Testis (tissue), 2 donors: ENCODE measurements at regions not wholly inside any gene's neighbourhood (a gene's known extent, or its start where the extent isn't known, plus 50 kb on each side); places are given as distances from the start of the nearest gene placed in this dataset.

Experiments used
- DNase-seq: peaks from one replicate; pipeline ENCODE4 v3.0.0-alpha.2; 2019
- H3K27ac ChIP-seq, 2 donors: fragments of 200-600 bp; sonication (generic); one replicate each; pipeline ENCODE4 v1.5.1; 2019
- H3K27me3 ChIP-seq: fragments of 200-600 bp; sonication (generic); one replicate; pipeline ENCODE4 v1.5.1; 2019
- H3K36me3 ChIP-seq: fragments of 200-600 bp; sonication (generic); one replicate; pipeline ENCODE4 v1.5.1; 2017; ENCODE audit warnings: low read depth; ENCODE audit errors: missing control alignments
- H3K4me1 ChIP-seq: fragments of 200-600 bp; sonication (generic); one replicate; pipeline ENCODE4 v1.5.1; 2019
- H3K4me3 ChIP-seq, 2 donors: fragments of 200-600 bp; sonication (generic); one replicate each; pipeline ENCODE4 v1.5.1; 2017 to 2019
- H3K9me3 ChIP-seq: fragments of 200-600 bp; sonication (generic); one replicate; pipeline ENCODE4 v1.5.1; 2017
- CTCF ChIP-seq, 3 experiments: fragments of 450-650 bp in 2 of 3; fragments of 200-600 bp in 1 of 3; sonication (generic) in 1 of 3; IDR thresholded peaks; one replicate each; pipeline ENCODE4 v1.5.1; 2016 to 2019; ENCODE audit warnings: antibody characterized with exemption in 3 of 3, mild to moderate bottlenecking in 2 of 3, moderate library complexity in 1 of 3
- POLR2A ChIP-seq: fragments of 450-650 bp; IDR thresholded peaks from one replicate; pipeline ENCODE4 v1.6.1; 2017; ENCODE audit warnings: antibody characterized with exemption, mild to moderate bottlenecking, moderate library complexity
- WGBS, 2 donors: methylation state at CpG; one replicate each; pipeline ENCODE4 v1.1.5; 2018; 5-methylcytosine and 5-hydroxymethylcytosine counted together
- intact Hi-C: fragments of 100-400 bp; cut with DNase I; formaldehyde crosslinking; loops from one replicate; pipeline ENCODE4 v1.15.1; 2023; ENCODE audit warnings: low total_unique reads

- H3K4me3 ChIP-seq = no peak overlapping the region
- DNase-seq = no peak
- H3K9me3 ChIP-seq = no peaks in the 10 kb centered on the region
- intact Hi-C loops = no loop called here
- no peaks in the 10 kb centered on the region for H3K36me3 ChIP-seq
- no peak overlapping the region for H3K27ac ChIP-seq
- no peaks in the 10 kb centered on the region for H3K4me1 ChIP-seq
- 90 to 92% methylated on average over 3 of the region's 3 CpGs for WGBS, 2 donors
- H3K27me3 ChIP-seq = no peaks in the 10 kb centered on the region
- no peak for TF ChIP-seq POLR2A
- TF ChIP-seq CTCF (IDR thresholded peaks at IDR 0.05) = no peak
Measured at GRCh38 chr6:122126894-122127293, 272.6 kb upstream of the HSF2 start.

GRCh38 chr6:122128445-122128844 lies 271.0 kb upstream of the HSF2 start:
- no peak overlapping the region for H3K4me3 ChIP-seq
- H3K27me3 ChIP-seq = no peaks in the 10 kb centered on the region
- intact Hi-C loops = no loop called here
- H3K4me1 ChIP-seq = no peaks in the 10 kb centered on the region
- H3K36me3 ChIP-seq = no peaks in the 10 kb centered on the region
- no peak overlapping the region for H3K27ac ChIP-seq
- no peaks in the 10 kb centered on the region for H3K9me3 ChIP-seq
- no peak for DNase-seq
- 70 to 82% methylated on average over 1 of the region's 1 CpG for WGBS, 2 donors
- TF ChIP-seq CTCF (IDR thresholded peaks at IDR 0.05) (no peak), POLR2A (no peak)

- TF ChIP-seq POLR2A (no peak), CTCF (IDR thresholded peaks at IDR 0.05) (no peak)
- DNase-seq = no peak
- H3K27ac ChIP-seq = no peak overlapping the region
- no peak overlapping the region for H3K4me3 ChIP-seq
- intact Hi-C loops = no loop called here
- H3K4me1 ChIP-seq = no peaks in the 10 kb centered on the region
- H3K9me3 ChIP-seq = no peaks in the 10 kb centered on the region
- WGBS, 2 donors = 71 to 81% methylated on average over 1 of the region's 1 CpG
- no peaks in the 10 kb centered on the region for H3K36me3 ChIP-seq
- no peaks in the 10 kb centered on the region for H3K27me3 ChIP-seq
Measured at GRCh38 chr6:122129313-122130025, 270.0 kb upstream of the HSF2 start.

- intact Hi-C loops = no loop called here
- H3K27me3 ChIP-seq = no peaks in the 10 kb centered on the region
- TF ChIP-seq POLR2A (no peak), CTCF (IDR thresholded peaks at IDR 0.05) (no peak)
- no peaks in the 10 kb centered on the region for H3K4me1 ChIP-seq
- H3K4me3 ChIP-seq = no peak overlapping the region
- H3K9me3 ChIP-seq = no peaks in the 10 kb centered on the region
- no peaks in the 10 kb centered on the region for H3K36me3 ChIP-seq
- 71 to 74% methylated on average over 3 of the region's 3 CpGs for WGBS, 2 donors
- DNase-seq = no peak
- no peak overlapping the region for H3K27ac ChIP-seq
Measured at GRCh38 chr6:122130026-122130348, 269.5 kb upstream of the HSF2 start.

- Histone ChIP-seq H3K4me1 (no peaks in the 10 kb centered on the region), H3K27me3 (no peaks in the 10 kb centered on the region), H3K9me3 (no peaks in the 10 kb centered on the region), H3K4me3 (no peak overlapping the region), H3K27ac (no peak overlapping the region), H3K36me3 (no peaks in the 10 kb centered on the region)
- TF ChIP-seq CTCF (IDR thresholded peaks at IDR 0.05) = no peak
- TF ChIP-seq POLR2A = no peak
- intact Hi-C loops = no loop called here
- 92 to 95% methylated on average over 2 of the region's 2 CpGs for WGBS, 2 donors
- DNase-seq = no peak
Measured at GRCh38 chr6:122130518-122130917, 268.9 kb upstream of the HSF2 start.
